IMR-90 (cell line): ENCODE measurements at regions not wholly inside any gene's neighbourhood (a gene's known extent, or its start where the extent isn't known, plus 50 kb on each side); places are given as distances from the start of the nearest gene placed in this dataset.

ENCODE experiments used
- ATAC-seq: fragments of 200-7000 bp; cut with Tn5 transposase; 2 replicates; pipeline ENCODE4 v1.9.1; 2020; ENCODE audit warnings: low read depth, mild to moderate bottlenecking, moderate library complexity
- BruUV-seq: library from RNA; stranded (reverse); fragments of 400-500 nt; replicated peaks from 2 replicates; lab custom pipeline; 2021; lab: Mats Ljungman, UMichigan
- CTCF ChIA-PET: fragments of 300-600 bp; formaldehyde crosslinking; extraction: SDS; loops from one replicate; lab custom pipeline; 2021; ENCODE audit warnings: antibody characterized with exemption; lab: Yijun Ruan, JAX
- POLR2A ChIA-PET: fragments of 300-600 bp; sonication (Branson Sonifier 250); formaldehyde crosslinking; loops from one replicate; lab custom pipeline; 2022; ENCODE audit warnings: antibody characterized with exemption; ENCODE audit not compliant: unreplicated experiment; lab: Charles Lee
- DNase-seq: peaks from one replicate; pipeline ENCODE4 v3.0.0; 2013
- H2AFZ ChIP-seq: replicated peaks from 2 replicates; pipeline ENCODE3; 2013; ENCODE audit warnings: low read length, mild to moderate bottlenecking; ENCODE audit not compliant: poor library complexity
- H2AK5ac ChIP-seq: 2 replicates; pipeline ENCODE4 v1.6.1; 2013; ENCODE audit warnings: low read depth, low read length, inconsistent platforms
- H2AK9ac ChIP-seq: replicated peaks from 2 replicates; pipeline ENCODE3; 2013; ENCODE audit warnings: mild to moderate bottlenecking, low read depth, low read length, moderate library complexity; ENCODE audit not compliant: poor library complexity
- H2BK120ac ChIP-seq: 2 replicates; pipeline ENCODE4 v1.6.1; 2013; ENCODE audit warnings: low read depth, low read length, inconsistent platforms
- H2BK15ac ChIP-seq: 3 replicates; pipeline ENCODE4 v1.6.1; 2013; ENCODE audit warnings: low read depth, low read length, inconsistent platforms
- H2BK20ac ChIP-seq: 2 replicates; pipeline ENCODE4 v1.6.1; 2013; ENCODE audit warnings: low read depth, mild to moderate bottlenecking, inconsistent platforms, low read length, moderate library complexity
- H2BK5ac ChIP-seq: 2 replicates; pipeline ENCODE4 v1.6.1; 2013; ENCODE audit warnings: mild to moderate bottlenecking, low read depth, low read length, inconsistent platforms; ENCODE audit not compliant: poor library complexity, severe bottlenecking
- H3K14ac ChIP-seq: replicated peaks from 2 replicates; pipeline ENCODE4 v1.6.1; 2013; ENCODE audit warnings: low read depth, low read length, inconsistent platforms
- H3K18ac ChIP-seq: 2 replicates; pipeline ENCODE4 v1.6.1; 2013; ENCODE audit warnings: low read depth, low read length, control low read depth
- H3K23ac ChIP-seq: 2 replicates; pipeline ENCODE4 v1.6.1; 2013; ENCODE audit warnings: low read depth, low read length, inconsistent platforms
- H3K27ac ChIP-seq: 2 replicates; pipeline ENCODE4 v1.5.1; 2013; ENCODE audit warnings: mild to moderate bottlenecking, control low read depth, low read length; ENCODE audit not compliant: insufficient read depth
- H3K27me3 ChIP-seq: 2 replicates; pipeline ENCODE4 v1.6.1; 2013; ENCODE audit warnings: low read length; ENCODE audit not compliant: control insufficient read depth, insufficient read depth
- H3K36me3 ChIP-seq: 2 replicates; pipeline ENCODE4 v1.6.1; 2013; ENCODE audit warnings: low read length, mixed read lengths; ENCODE audit not compliant: control insufficient read depth, insufficient read depth
- H3K4ac ChIP-seq: 2 replicates; pipeline ENCODE4 v1.6.1; 2013; ENCODE audit warnings: low read depth, low read length, inconsistent platforms
- H3K4me1 ChIP-seq: 2 replicates; pipeline ENCODE4 v1.6.1; 2013; ENCODE audit warnings: low read length, mixed read lengths; ENCODE audit not compliant: control insufficient read depth, insufficient read depth
- H3K4me2 ChIP-seq: 2 replicates; pipeline ENCODE4 v1.6.1; 2013; ENCODE audit warnings: low read depth, mild to moderate bottlenecking, control low read depth, low read length, moderate library complexity
- H3K4me3 ChIP-seq: 2 replicates; pipeline ENCODE4 v1.5.1; 2013; ENCODE audit warnings: low read depth, mild to moderate bottlenecking, control low read depth, low read length, moderate library complexity; ENCODE audit not compliant: insufficient read depth
- H3K56ac ChIP-seq: 2 replicates; pipeline ENCODE4 v1.6.1; 2013; ENCODE audit warnings: low read length, inconsistent platforms; ENCODE audit not compliant: insufficient read depth; ENCODE audit errors: extremely low read depth
- H3K79me1 ChIP-seq, 2 experiments: 2 replicates each; pipeline ENCODE4 v1.6.1; 2013; ENCODE audit warnings: low read length in 2 of 2, inconsistent platforms in 1 of 2, low read depth in 1 of 2
- H3K9ac ChIP-seq: 2 replicates; pipeline ENCODE4 v1.6.1; 2013; ENCODE audit warnings: low read depth, low read length, control low read depth
- H3K9me1 ChIP-seq: 2 replicates; pipeline ENCODE4 v1.6.1; 2013; ENCODE audit warnings: low read length, inconsistent platforms; ENCODE audit not compliant: insufficient read depth
- H3K9me3 ChIP-seq: 2 replicates; pipeline ENCODE4 v1.6.1; 2013; ENCODE audit warnings: low read length; ENCODE audit not compliant: control insufficient read depth, insufficient read depth
- H4K20me1 ChIP-seq: 2 replicates; pipeline ENCODE4 v1.6.1; 2013; ENCODE audit warnings: low read length, inconsistent platforms; ENCODE audit not compliant: insufficient read depth
- H4K5ac ChIP-seq: 2 replicates; pipeline ENCODE4 v1.6.1; 2013; ENCODE audit warnings: mild to moderate bottlenecking, low read depth, low read length, control low read depth
- H4K8ac ChIP-seq, 2 experiments: 2 replicates each; pipeline ENCODE4 v1.6.1; 2013; ENCODE audit warnings: low read depth in 2 of 2, low read length in 2 of 2, control low read depth in 1 of 2, inconsistent platforms in 1 of 2
- H4K91ac ChIP-seq: 2 replicates; pipeline ENCODE4 v1.6.1; 2013; ENCODE audit warnings: low read depth, low read length, inconsistent platforms; ENCODE audit not compliant: insufficient read depth
- CEBPB ChIP-seq: IDR thresholded peaks from 2 replicates; pipeline ENCODE4 v1.6.1; 2012; ENCODE audit warnings: low read depth, low read length, improper control_type of control experiment
- CTCF ChIP-seq: conservative IDR thresholded peaks from 2 replicates; pipeline ENCODE4 v1.5.1; 2012; ENCODE audit warnings: mild to moderate bottlenecking, low read depth, low read length, improper control_type of control experiment
- ELK1 ChIP-seq: fragments of 150-350 bp; IDR thresholded peaks from 2 replicates; pipeline ENCODE4 v1.6.1; 2016; ENCODE audit warnings: low read depth, mild to moderate bottlenecking, low read length, moderate library complexity, borderline replicate concordance
- MAZ ChIP-seq: IDR thresholded peaks from 2 replicates; pipeline ENCODE4 v1.6.1; 2012; ENCODE audit warnings: low read depth, mild to moderate bottlenecking, low read length, improper control_type of control experiment, moderate library complexity, borderline replicate concordance
- MXI1 ChIP-seq: IDR thresholded peaks from 2 replicates; pipeline ENCODE4 v1.6.1; 2012; ENCODE audit warnings: low read depth, mild to moderate bottlenecking, low read length, moderate library complexity, borderline replicate concordance
- RAD21 ChIP-seq: IDR thresholded peaks from 2 replicates; pipeline ENCODE4 v1.6.1; 2012; ENCODE audit warnings: low read length, improper control_type of control experiment
- RCOR1 ChIP-seq: IDR thresholded peaks from 2 replicates; pipeline ENCODE4 v1.6.1; 2012; ENCODE audit warnings: mild to moderate bottlenecking, low read length, improper control_type of control experiment; ENCODE audit not compliant: insufficient replicate concordance
- RFX5 ChIP-seq: IDR thresholded peaks from 2 replicates; pipeline ENCODE4 v1.8.0; 2012; ENCODE audit warnings: low read depth, mild to moderate bottlenecking, low read length, moderate library complexity
- USF2 ChIP-seq: fragments of 150-350 bp; IDR thresholded peaks from 2 replicates; pipeline ENCODE4 v1.6.1; 2017; ENCODE audit warnings: mild to moderate bottlenecking, antibody characterized with exemption, low read length, low read depth
- WGBS, 2 experiments: methylation state at CpG; one replicate each; pipeline versions ENCODE4 v1.1.5 to v1.1.7; 2013; ENCODE audit warnings: missing lambda C conversion rate in 2 of 2; ENCODE audit not compliant: insufficient read length in 1 of 2; ENCODE audit errors: extremely low coverage in 2 of 2; 5-methylcytosine and 5-hydroxymethylcytosine counted together
- dilution Hi-C: fragments of 300-500 bp; cut with HindIII; formaldehyde crosslinking; loops from one replicate; pipeline ENCODE4 v1.14.3; 2018; ENCODE audit warnings: low sequenced_read_pairs; ENCODE audit not compliant: unreplicated experiment
- in situ Hi-C: fragments of 300-500 bp; cut with MboI; formaldehyde crosslinking; loops from 3 replicates; pipeline ENCODE4 v1.14.3; 2019; ENCODE audit warnings: low sequenced_read_pairs, inconsistent platforms, mixed read lengths
- intact Hi-C: fragments of 100-400 bp; cut with micrococcal nuclease; formaldehyde crosslinking; loops from 2 replicates; pipeline ENCODE4 v1.10.0; 2022

- H3K4me3 ChIP-seq: no peak overlapping the region
- H2AFZ ChIP-seq: no peak overlapping the region
- in situ Hi-C loops (no loop called here), dilution Hi-C loops (no loop called here), intact Hi-C loops (no loop called here)
- H3K4me2 ChIP-seq: no peak overlapping the region
- no peak overlapping the region for H2AK5ac ChIP-seq
- H2BK5ac ChIP-seq: no peak overlapping the region
- no peaks in the 10 kb centered on the region for H3K36me3 ChIP-seq
- no peak overlapping the region for H2BK15ac ChIP-seq
- H4K20me1 ChIP-seq: no peaks in the 10 kb centered on the region
- 61% methylated on average over 5 of the region's 17 CpGs; no CpG with 5 or more reads in 1 of the 2 experiments for WGBS, 2 experiments
- H4K91ac ChIP-seq: no peak overlapping the region
- POLR2A ChIA-PET: no interaction called here
- TF ChIP-seq CEBPB (no peak), ELK1 (no peak), RFX5 (no peak), MXI1 (no peak), CTCF (no peak), RCOR1 (no peak), USF2 (no peak), MAZ (no peak), RAD21 (no peak)
- ATAC-seq: no peak
- no peak overlapping the region for H2AK9ac ChIP-seq
- no peak overlapping the region for H4K8ac ChIP-seq
- no peak overlapping the region for H3K23ac ChIP-seq
- peaks cover 21% of the 10 kb centered on the region for H3K27me3 ChIP-seq
- no peak overlapping the region for H3K18ac ChIP-seq
- CTCF ChIA-PET: interaction anchor here (1.1 kb wide), 2 partner anchors 8 to 132 kb away, joined by 3 to 5 read pairs; no protein-coding TSS in a partner anchor
- no peak overlapping the region for H3K9ac ChIP-seq
- H3K27ac ChIP-seq: no peak overlapping the region
- BruUV-seq: no TSS peak
- H3K4me1 ChIP-seq: no peaks in the 10 kb centered on the region
- H3K9me3 ChIP-seq: no peaks in the 10 kb centered on the region
- no peak overlapping the region for H2BK120ac ChIP-seq
- no peaks in the 10 kb centered on the region for H3K9me1 ChIP-seq
- no peak for DNase-seq
- H3K56ac ChIP-seq: no peak overlapping the region
- no peak overlapping the region for H2BK20ac ChIP-seq
- no peak overlapping the region for H3K14ac ChIP-seq
- no peak overlapping the region for H3K4ac ChIP-seq
- H3K79me1 ChIP-seq: no peaks in the 10 kb centered on the region
- no peak overlapping the region for H4K5ac ChIP-seq
Observed at GRCh38 chr12:4987076-4988046, 56.3 kb upstream of the KCNA5 start.
